Liver (tissue), 8 donors: ENCODE measurements at regions not wholly inside any gene's neighbourhood (a gene's known extent, or its start where the extent isn't known, plus 50 kb on each side); places are given as distances from the start of the nearest gene placed in this dataset.

Experiments used
- DNase-seq: peaks from one replicate; pipeline ENCODE4 v3.0.0-alpha.2; 2017; ENCODE audit warnings: low spot score
- H3K27ac ChIP-seq, 2 donors: one replicate each; pipeline ENCODE4 v1.7.0; 2013; ENCODE audit warnings: inconsistent platforms in 2 of 2, low read length in 2 of 2, control low read depth in 1 of 2, low read depth in 1 of 2, mild to moderate bottlenecking in 1 of 2
- H3K27me3 ChIP-seq, 4 donors: one replicate each; pipeline versions ENCODE4 v1.6.1 to v1.7.0; 2013; ENCODE audit warnings: low read length in 3 of 4, inconsistent platforms in 1 of 4, mild to moderate bottlenecking in 1 of 4, moderate library complexity in 1 of 4; ENCODE audit not compliant: control insufficient read depth in 4 of 4, insufficient read depth in 4 of 4
- H3K36me3 ChIP-seq, 4 donors: one replicate each; pipeline versions ENCODE4 v1.6.1 to v1.7.0; 2013; ENCODE audit warnings: low read length in 3 of 4, mild to moderate bottlenecking in 3 of 4, low read depth in 1 of 4, moderate library complexity in 1 of 4; ENCODE audit not compliant: control insufficient read depth in 4 of 4, insufficient read depth in 3 of 4
- H3K4me1 ChIP-seq, 4 donors: one replicate each; pipeline versions ENCODE4 v1.6.1 to v1.7.0; 2013; ENCODE audit warnings: low read length in 3 of 4, mild to moderate bottlenecking in 3 of 4, moderate library complexity in 1 of 4; ENCODE audit not compliant: control insufficient read depth in 4 of 4, insufficient read depth in 4 of 4
- H3K4me3 ChIP-seq, 3 donors: one replicate each; pipeline versions ENCODE4 v1.6.1 to v1.7.0; 2013; ENCODE audit warnings: low read length in 3 of 3, control low read depth in 1 of 3, low read depth in 1 of 3, mild to moderate bottlenecking in 1 of 3
- H3K9ac ChIP-seq, 2 donors: one replicate each; pipeline ENCODE4 v1.7.0; 2013; ENCODE audit warnings: low read length in 2 of 2, mild to moderate bottlenecking in 2 of 2, moderate library complexity in 2 of 2, control low read depth in 1 of 2, low read depth in 1 of 2
- H3K9me3 ChIP-seq, 4 donors: one replicate each; pipeline versions ENCODE4 v1.6.1 to v1.7.0; 2013; ENCODE audit warnings: low read length in 3 of 4; ENCODE audit not compliant: control insufficient read depth in 4 of 4
- ATF3 ChIP-seq: IDR thresholded peaks from 2 replicates; pipeline ENCODE4 v1.6.1; 2016; ENCODE audit warnings: antibody characterized with exemption
- CTCF ChIP-seq: fragments of 150-350 bp; IDR thresholded peaks from 2 replicates; pipeline ENCODE4 v1.5.1; 2017; ENCODE audit warnings: improper control_type of control experiment, low read depth, low read length; ENCODE audit not compliant: missing input control
- EGR1 ChIP-seq, 2 donors: IDR thresholded peaks; 2 replicates each; pipeline ENCODE4 v1.6.1; 2016 to 2018; ENCODE audit warnings: antibody characterized with exemption in 2 of 2, low read depth in 2 of 2
- FOXA1 ChIP-seq: IDR thresholded peaks from 2 replicates; pipeline ENCODE4 v1.6.1; 2016; ENCODE audit warnings: antibody characterized with exemption
- FOXA2 ChIP-seq: IDR thresholded peaks from 2 replicates; pipeline ENCODE4 v1.6.1; 2016; ENCODE audit warnings: antibody characterized with exemption
- GABPA ChIP-seq, 2 donors: IDR thresholded peaks in 1 of 2; conservative IDR thresholded peaks in 1 of 2; 2 replicates each; pipeline ENCODE4 v1.6.1; 2016; ENCODE audit warnings: antibody characterized with exemption in 2 of 2, mild to moderate bottlenecking in 1 of 2, moderate library complexity in 1 of 2
- HNF4A ChIP-seq, 2 donors: conservative IDR thresholded peaks; 2 replicates each; pipeline ENCODE4 v1.6.1; 2016; ENCODE audit warnings: antibody characterized with exemption in 2 of 2, mild to moderate bottlenecking in 2 of 2
- HNF4G ChIP-seq: IDR thresholded peaks from 2 replicates; pipeline ENCODE4 v1.6.1; 2016; ENCODE audit warnings: antibody characterized with exemption
- JUND ChIP-seq, 2 donors: IDR thresholded peaks; 2 replicates each; pipeline ENCODE4 v1.6.1; 2016; ENCODE audit warnings: antibody characterized with exemption in 2 of 2
- MAX ChIP-seq: IDR thresholded peaks from 2 replicates; pipeline ENCODE4 v1.6.1; 2016; ENCODE audit warnings: antibody characterized with exemption
- NR2F2 ChIP-seq: IDR thresholded peaks from 2 replicates; pipeline ENCODE4 v1.6.1; 2016; ENCODE audit warnings: antibody characterized with exemption
- RAD21 ChIP-seq, 2 donors: IDR thresholded peaks; 2 replicates each; pipeline ENCODE4 v1.6.1; 2016; ENCODE audit warnings: antibody characterized with exemption in 2 of 2, mild to moderate bottlenecking in 2 of 2
- REST ChIP-seq: IDR thresholded peaks from 2 replicates; pipeline ENCODE4 v1.6.1; 2016; ENCODE audit warnings: antibody characterized with exemption, mild to moderate bottlenecking
- RXRA ChIP-seq, 2 donors: IDR thresholded peaks; 2 replicates each; pipeline ENCODE4 v1.6.1; 2017 to 2018; ENCODE audit warnings: antibody characterized with exemption in 2 of 2, mild to moderate bottlenecking in 1 of 2
- SP1 ChIP-seq: IDR thresholded peaks from 2 replicates; pipeline ENCODE4 v1.6.1; 2018; ENCODE audit warnings: antibody characterized with exemption, mild to moderate bottlenecking
- TAF1 ChIP-seq: conservative IDR thresholded peaks from 2 replicates; pipeline ENCODE4 v1.6.1; 2016; ENCODE audit warnings: antibody characterized with exemption, mild to moderate bottlenecking
- YY1 ChIP-seq: IDR thresholded peaks from 2 replicates; pipeline ENCODE4 v1.6.1; 2016; ENCODE audit warnings: antibody characterized with exemption, mild to moderate bottlenecking
- ZBTB33 ChIP-seq: IDR thresholded peaks from 2 replicates; pipeline ENCODE4 v1.6.1; 2016; ENCODE audit warnings: antibody characterized with exemption
- WGBS: extraction: QIAGEN DNeasy Blood & Tissue Kit; methylation state at CpG from one replicate; pipeline ENCODE4 v1.1.7; 2013; 5-methylcytosine and 5-hydroxymethylcytosine counted together
- donor health status: healthy.
- donor health status: healthy.
- donor health status: healthy.
- donor health status: healthy.
- donor health status: healthy.

GRCh38 chr2:220747736-220748135 is 824.4 kb downstream of the EPHA4 start (continued):
- no peak for TF ChIP-seq REST

- Histone ChIP-seq H3K9ac (no peak overlapping the region), H3K27me3 (no peaks in the 10 kb centered on the region), H3K27ac (no peak overlapping the region), H3K4me3 (no peak overlapping the region), H3K4me1 (no peaks in the 10 kb centered on the region), H3K9me3 (no peaks in the 10 kb centered on the region), H3K36me3 (no peaks in the 10 kb centered on the region)
- WGBS, result 51% methylated on average over 12 of the region's 12 CpGs
- no peak for DNase-seq
- no peak for TF ChIP-seq YY1
- TF ChIP-seq HNF4G, result no peak
- TF ChIP-seq GABPA (IDR thresholded peaks at IDR 0.05 in 1 of 2, conservative IDR thresholded peaks at IDR 0.05 in 1 of 2), result no peak
- no peak for TF ChIP-seq EGR1 (IDR thresholded peaks at IDR 0.05; ENCODE audit: low read depth in 2 of 2)
- TF ChIP-seq NR2F2, result no peak
- TF ChIP-seq TAF1, result no peak
- no peak for TF ChIP-seq RXRA (IDR thresholded peaks at IDR 0.05)
- no peak for TF ChIP-seq SP1
- TF ChIP-seq FOXA2, result no peak
- no peak for TF ChIP-seq REST
- no peak for TF ChIP-seq ATF3
- no peak for TF ChIP-seq JUND (IDR thresholded peaks at IDR 0.05)
- no peak for TF ChIP-seq ZBTB33
- TF ChIP-seq CTCF, result no peak
- TF ChIP-seq HNF4A (conservative IDR thresholded peaks at IDR 0.05), result no peak
- no peak for TF ChIP-seq RAD21 (IDR thresholded peaks at IDR 0.05)
- no peak for TF ChIP-seq FOXA1
- no peak for TF ChIP-seq MAX
These were observed 823.1 kb downstream of the EPHA4 start for GRCh38 chr2:220748875-220749479.
